Activated B cell treated with CpG ODN at 0.5 μM for 24 hours (primary cell): ENCODE measurements at regions not wholly inside any gene's neighbourhood (a gene's known extent, or its start where the extent isn't known, plus 50 kb on each side); places are given as distances from the start of the nearest gene placed in this dataset.

Source experiments
- ATAC-seq: fragments of 200-7000 bp; cut with Tn5 transposase; one replicate; pipeline ENCODE4 v1.10.0; 2021; ENCODE audit warnings: low read depth, mild to moderate bottlenecking, moderate library complexity
- CTCF ChIA-PET: fragments of 350-600 bp; sonication (Branson Sonifier 250); formaldehyde crosslinking; loops from one replicate; lab custom pipeline; 2021; ENCODE audit warnings: antibody characterized with exemption; lab: Charles Lee
- POLR2A ChIA-PET: fragments of 350-600 bp; sonication (Branson Sonifier 250); formaldehyde crosslinking; loops from one replicate; lab custom pipeline; 2021; ENCODE audit warnings: antibody characterized with exemption; lab: Charles Lee
- DNase-seq: peaks from one replicate; pipeline ENCODE4 v3.0.0; 2022
- H3K27ac Mint-ChIP-seq: one replicate; pipeline ENCODE4 v1.8.0; 2020; ENCODE audit warnings: mixed read lengths
- H3K27me3 Mint-ChIP-seq: one replicate; pipeline ENCODE4 v1.8.0; 2021; ENCODE audit warnings: mixed read lengths
- H3K36me3 Mint-ChIP-seq: one replicate; pipeline ENCODE4 v1.8.0; 2021; ENCODE audit warnings: low read depth, mixed read lengths
- H3K4me1 Mint-ChIP-seq: one replicate; pipeline ENCODE4 v1.8.0; 2021; ENCODE audit warnings: mixed read lengths
- H3K4me3 Mint-ChIP-seq: one replicate; pipeline ENCODE4 v1.8.0; 2020; ENCODE audit warnings: mild to moderate bottlenecking, mixed read lengths
- H3K9me3 Mint-ChIP-seq: one replicate; pipeline ENCODE4 v1.8.0; 2020; ENCODE audit warnings: mixed read lengths
- intact Hi-C: fragments of 100-400 bp; cut with micrococcal nuclease; formaldehyde crosslinking; loops from one replicate; pipeline ENCODE4 v1.15.1; 2024
- TF ChIP-seq, protein P1 (sequence below): fragments of 200-600 bp; IDR thresholded peaks from one replicate; pipeline ENCODE4 v1.8.0; 2022; ENCODE audit warnings: antibody characterized with exemption, mild to moderate bottlenecking

DNA sequence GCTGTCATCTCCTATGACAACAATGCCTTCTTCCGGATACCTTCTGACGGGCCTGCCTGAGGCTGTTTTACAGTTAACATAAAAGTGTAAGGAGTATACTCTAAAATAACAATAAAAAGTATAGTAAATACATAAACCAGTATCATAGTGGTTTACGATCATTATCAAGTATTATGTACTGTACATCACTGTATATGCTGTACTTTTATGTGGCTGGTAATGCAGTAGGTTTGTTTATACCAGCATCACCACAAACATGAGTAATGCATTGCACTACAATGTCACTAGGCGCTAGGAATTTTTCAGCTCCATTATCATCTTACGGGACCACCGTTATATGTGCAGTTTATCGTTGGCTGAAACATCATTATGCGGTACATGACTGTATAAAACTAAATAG is 76.5 kb downstream of the VEGFA start:
- TF ChIP-seq, protein P1, sequence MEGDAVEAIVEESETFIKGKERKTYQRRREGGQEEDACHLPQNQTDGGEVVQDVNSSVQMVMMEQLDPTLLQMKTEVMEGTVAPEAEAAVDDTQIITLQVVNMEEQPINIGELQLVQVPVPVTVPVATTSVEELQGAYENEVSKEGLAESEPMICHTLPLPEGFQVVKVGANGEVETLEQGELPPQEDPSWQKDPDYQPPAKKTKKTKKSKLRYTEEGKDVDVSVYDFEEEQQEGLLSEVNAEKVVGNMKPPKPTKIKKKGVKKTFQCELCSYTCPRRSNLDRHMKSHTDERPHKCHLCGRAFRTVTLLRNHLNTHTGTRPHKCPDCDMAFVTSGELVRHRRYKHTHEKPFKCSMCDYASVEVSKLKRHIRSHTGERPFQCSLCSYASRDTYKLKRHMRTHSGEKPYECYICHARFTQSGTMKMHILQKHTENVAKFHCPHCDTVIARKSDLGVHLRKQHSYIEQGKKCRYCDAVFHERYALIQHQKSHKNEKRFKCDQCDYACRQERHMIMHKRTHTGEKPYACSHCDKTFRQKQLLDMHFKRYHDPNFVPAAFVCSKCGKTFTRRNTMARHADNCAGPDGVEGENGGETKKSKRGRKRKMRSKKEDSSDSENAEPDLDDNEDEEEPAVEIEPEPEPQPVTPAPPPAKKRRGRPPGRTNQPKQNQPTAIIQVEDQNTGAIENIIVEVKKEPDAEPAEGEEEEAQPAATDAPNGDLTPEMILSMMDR: no peak
- intact Hi-C loops: no loop called here
- DNase-seq (no peak), ATAC-seq (no peak)
- ChIA-PET POLR2A (no interaction called here), CTCF (no interaction called here)
- Mint-ChIP-seq H3K9me3 (no peaks in the 10 kb centered on the region), H3K4me1 (no peaks in the 10 kb centered on the region), H3K27ac (no peak overlapping the region), H3K27me3 (peaks cover 10% of the 10 kb centered on the region), H3K36me3 (no peaks in the 10 kb centered on the region), H3K4me3 (no peak overlapping the region)

DNA sequence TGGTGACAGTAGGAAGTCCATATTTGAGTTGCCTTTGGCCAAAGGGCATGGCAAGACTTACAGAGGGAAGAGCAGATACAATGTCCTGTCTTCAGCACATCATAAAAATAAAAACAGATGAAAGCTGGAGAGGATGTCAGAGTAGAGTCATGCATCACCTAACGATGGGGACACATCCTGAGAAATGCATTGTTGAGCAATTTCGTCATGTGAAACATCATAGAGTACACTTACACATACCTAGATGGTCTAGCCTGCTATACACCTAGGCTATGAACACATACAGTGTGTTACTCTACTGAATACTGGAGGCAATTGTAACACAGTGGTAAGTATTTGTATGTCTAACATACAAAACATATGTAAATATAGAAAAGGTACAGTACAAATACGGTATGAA is 75.6 kb downstream of the VEGFA start:
- DNase-seq: no peak
- ChIA-PET CTCF (no interaction called here), POLR2A (no interaction called here)
- no peaks in the 10 kb centered on the region for H3K4me1 Mint-ChIP-seq
- H3K27ac Mint-ChIP-seq: no peak overlapping the region
- intact Hi-C loops: no loop called here
- peaks cover 10% of the 10 kb centered on the region for H3K27me3 Mint-ChIP-seq
- TF ChIP-seq, protein P1: no peak
- no peak for ATAC-seq
- no peaks in the 10 kb centered on the region for H3K36me3 Mint-ChIP-seq
- no peak overlapping the region for H3K4me3 Mint-ChIP-seq
- no peaks in the 10 kb centered on the region for H3K9me3 Mint-ChIP-seq

DNA sequence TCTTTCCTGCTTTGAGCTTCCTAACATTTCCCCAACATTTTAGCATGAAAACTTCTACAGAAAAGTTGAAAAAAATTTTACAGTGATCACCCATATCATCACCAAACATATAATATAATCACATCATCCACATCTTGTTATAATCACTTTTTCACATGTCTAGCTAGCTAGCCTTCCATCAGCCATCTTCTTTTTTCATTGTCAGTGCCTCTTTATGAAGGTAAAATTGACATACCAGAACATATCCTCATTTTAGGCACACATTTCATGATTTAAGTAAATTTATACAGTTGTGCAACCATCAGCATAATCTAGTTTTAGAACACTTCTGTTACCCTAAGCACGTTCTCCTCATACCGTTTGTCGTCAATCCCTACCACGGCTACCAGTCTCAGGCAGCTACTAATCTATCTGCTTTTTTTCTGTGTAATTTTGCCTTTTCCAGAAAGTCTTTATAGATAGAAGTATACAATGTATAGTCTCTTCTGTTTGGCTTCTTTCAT is 73.7 kb downstream of the VEGFA start:
- ChIA-PET POLR2A (no interaction called here), CTCF (no interaction called here)
- H3K9me3 Mint-ChIP-seq: no peaks in the 10 kb centered on the region
- no peak for DNase-seq
- H3K27ac Mint-ChIP-seq: no peak overlapping the region
- TF ChIP-seq, protein P1: no peak
- no peaks in the 10 kb centered on the region for H3K36me3 Mint-ChIP-seq
- peaks cover 11% of the 10 kb centered on the region for H3K27me3 Mint-ChIP-seq
- no peak for ATAC-seq
- no peak overlapping the region for H3K4me3 Mint-ChIP-seq
- H3K4me1 Mint-ChIP-seq: no peaks in the 10 kb centered on the region
- intact Hi-C loops: no loop called here

DNA sequence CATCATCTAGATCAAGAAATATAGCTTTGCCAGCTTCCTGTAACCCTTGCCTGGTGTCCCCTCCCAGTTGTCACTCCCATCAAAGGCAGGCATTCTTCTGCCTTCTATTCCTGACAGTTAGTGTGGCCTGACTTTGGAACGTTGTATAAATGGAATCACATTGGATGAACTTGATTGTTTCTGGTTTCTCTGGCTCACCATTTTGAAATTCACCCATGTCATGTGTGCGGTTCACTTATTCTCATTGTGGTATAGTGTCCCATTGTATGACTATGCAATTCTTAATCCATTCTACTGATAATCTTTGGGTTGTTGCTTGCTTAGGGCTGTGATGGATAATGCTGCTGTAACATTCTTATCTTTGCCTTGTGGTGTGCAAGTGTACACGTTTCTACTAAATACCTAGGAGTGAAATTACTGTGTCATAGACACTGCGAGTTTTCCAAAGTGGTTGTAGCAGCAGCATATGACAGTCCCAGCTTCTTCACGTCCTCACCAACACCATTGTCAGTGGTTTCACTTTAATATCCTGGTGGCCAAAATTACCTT is 73.2 kb downstream of the VEGFA start:
- ChIA-PET CTCF (no interaction called here), POLR2A (no interaction called here)
- H3K9me3 Mint-ChIP-seq: no peaks in the 10 kb centered on the region

DNA sequence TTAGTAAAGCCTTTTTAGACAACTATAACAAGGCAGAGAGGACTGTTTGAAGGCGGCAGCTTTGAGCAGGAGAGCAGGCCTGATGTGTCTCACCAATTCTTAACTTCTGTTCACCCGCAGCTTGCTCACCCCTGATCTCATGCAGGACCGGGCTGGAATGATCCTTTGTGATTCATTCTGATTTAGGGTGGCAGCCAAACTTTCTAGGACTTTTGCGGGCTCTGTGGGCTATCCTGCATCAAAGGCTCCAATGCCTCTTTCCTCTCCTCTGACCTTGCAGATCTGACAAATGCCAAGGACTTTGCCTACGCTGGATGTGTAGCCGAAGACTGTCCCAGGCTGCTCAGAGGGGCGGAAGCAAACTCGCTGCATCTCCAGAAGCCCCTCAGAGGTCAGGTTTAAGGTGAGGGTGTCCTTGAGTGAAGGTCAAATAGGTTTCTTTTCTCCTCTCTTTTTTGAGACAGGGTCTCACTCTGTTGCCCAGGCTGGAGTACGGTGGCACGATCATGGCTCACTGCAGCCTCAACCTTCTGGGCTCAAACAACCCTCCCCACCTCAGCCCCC is 72.3 kb downstream of the VEGFA start:
- H3K27me3 Mint-ChIP-seq: peaks cover 11% of the 10 kb centered on the region
- ATAC-seq (no peak), DNase-seq (no peak)
- H3K4me3 Mint-ChIP-seq: no peak overlapping the region
- POLR2A ChIA-PET: no interaction called here
- intact Hi-C loops: no loop called here
- no peaks in the 10 kb centered on the region for H3K36me3 Mint-ChIP-seq
- no peaks in the 10 kb centered on the region for H3K4me1 Mint-ChIP-seq
- CTCF ChIA-PET: no interaction called here
- TF ChIP-seq, protein P1: no peak
- H3K9me3 Mint-ChIP-seq: no peaks in the 10 kb centered on the region
- no peak overlapping the region for H3K27ac Mint-ChIP-seq

More for the DNA sequence above, 73.2 kb downstream of the VEGFA start:
- Mint-ChIP-seq H3K4me1 (no peaks in the 10 kb centered on the region), H3K27ac (no peak overlapping the region), H3K4me3 (no peak overlapping the region), H3K27me3 (peaks cover 11% of the 10 kb centered on the region), H3K36me3 (no peaks in the 10 kb centered on the region)
- DNase-seq (no peak), ATAC-seq (no peak)
- TF ChIP-seq, protein P1: no peak
- intact Hi-C loops: no loop called here
